Liver (tissue), 8 donors: ENCODE measurements at regions not wholly inside any gene's neighbourhood (a gene's known extent, or its start where the extent isn't known, plus 50 kb on each side); places are given as distances from the start of the nearest gene placed in this dataset.

ENCODE experiments used
- DNase-seq: peaks from one replicate; pipeline ENCODE4 v3.0.0-alpha.2; 2017; ENCODE audit warnings: low spot score
- H3K27ac ChIP-seq, 2 donors: one replicate each; pipeline ENCODE4 v1.7.0; 2013; ENCODE audit warnings: inconsistent platforms in 2 of 2, low read length in 2 of 2, control low read depth in 1 of 2, low read depth in 1 of 2, mild to moderate bottlenecking in 1 of 2
- H3K27me3 ChIP-seq, 4 donors: one replicate each; pipeline versions ENCODE4 v1.6.1 to v1.7.0; 2013; ENCODE audit warnings: low read length in 3 of 4, inconsistent platforms in 1 of 4, mild to moderate bottlenecking in 1 of 4, moderate library complexity in 1 of 4; ENCODE audit not compliant: control insufficient read depth in 4 of 4, insufficient read depth in 4 of 4
- H3K36me3 ChIP-seq, 4 donors: one replicate each; pipeline versions ENCODE4 v1.6.1 to v1.7.0; 2013; ENCODE audit warnings: low read length in 3 of 4, mild to moderate bottlenecking in 3 of 4, low read depth in 1 of 4, moderate library complexity in 1 of 4; ENCODE audit not compliant: control insufficient read depth in 4 of 4, insufficient read depth in 3 of 4
- H3K4me1 ChIP-seq, 4 donors: one replicate each; pipeline versions ENCODE4 v1.6.1 to v1.7.0; 2013; ENCODE audit warnings: low read length in 3 of 4, mild to moderate bottlenecking in 3 of 4, moderate library complexity in 1 of 4; ENCODE audit not compliant: control insufficient read depth in 4 of 4, insufficient read depth in 4 of 4
- H3K4me3 ChIP-seq, 3 donors: one replicate each; pipeline versions ENCODE4 v1.6.1 to v1.7.0; 2013; ENCODE audit warnings: low read length in 3 of 3, control low read depth in 1 of 3, low read depth in 1 of 3, mild to moderate bottlenecking in 1 of 3
- H3K9ac ChIP-seq, 2 donors: one replicate each; pipeline ENCODE4 v1.7.0; 2013; ENCODE audit warnings: low read length in 2 of 2, mild to moderate bottlenecking in 2 of 2, moderate library complexity in 2 of 2, control low read depth in 1 of 2, low read depth in 1 of 2
- H3K9me3 ChIP-seq, 4 donors: one replicate each; pipeline versions ENCODE4 v1.6.1 to v1.7.0; 2013; ENCODE audit warnings: low read length in 3 of 4; ENCODE audit not compliant: control insufficient read depth in 4 of 4
- ATF3 ChIP-seq: IDR thresholded peaks from 2 replicates; pipeline ENCODE4 v1.6.1; 2016; ENCODE audit warnings: antibody characterized with exemption
- CTCF ChIP-seq: fragments of 150-350 bp; IDR thresholded peaks from 2 replicates; pipeline ENCODE4 v1.5.1; 2017; ENCODE audit warnings: improper control_type of control experiment, low read depth, low read length; ENCODE audit not compliant: missing input control
- EGR1 ChIP-seq, 2 donors: IDR thresholded peaks; 2 replicates each; pipeline ENCODE4 v1.6.1; 2016 to 2018; ENCODE audit warnings: antibody characterized with exemption in 2 of 2, low read depth in 2 of 2
- FOXA1 ChIP-seq: IDR thresholded peaks from 2 replicates; pipeline ENCODE4 v1.6.1; 2016; ENCODE audit warnings: antibody characterized with exemption
- FOXA2 ChIP-seq: IDR thresholded peaks from 2 replicates; pipeline ENCODE4 v1.6.1; 2016; ENCODE audit warnings: antibody characterized with exemption
- GABPA ChIP-seq, 2 donors: IDR thresholded peaks in 1 of 2; conservative IDR thresholded peaks in 1 of 2; 2 replicates each; pipeline ENCODE4 v1.6.1; 2016; ENCODE audit warnings: antibody characterized with exemption in 2 of 2, mild to moderate bottlenecking in 1 of 2, moderate library complexity in 1 of 2
- HNF4A ChIP-seq, 2 donors: conservative IDR thresholded peaks; 2 replicates each; pipeline ENCODE4 v1.6.1; 2016; ENCODE audit warnings: antibody characterized with exemption in 2 of 2, mild to moderate bottlenecking in 2 of 2
- HNF4G ChIP-seq: IDR thresholded peaks from 2 replicates; pipeline ENCODE4 v1.6.1; 2016; ENCODE audit warnings: antibody characterized with exemption
- JUND ChIP-seq, 2 donors: IDR thresholded peaks; 2 replicates each; pipeline ENCODE4 v1.6.1; 2016; ENCODE audit warnings: antibody characterized with exemption in 2 of 2
- NR2F2 ChIP-seq: IDR thresholded peaks from 2 replicates; pipeline ENCODE4 v1.6.1; 2016; ENCODE audit warnings: antibody characterized with exemption
- RAD21 ChIP-seq, 2 donors: IDR thresholded peaks; 2 replicates each; pipeline ENCODE4 v1.6.1; 2016; ENCODE audit warnings: antibody characterized with exemption in 2 of 2, mild to moderate bottlenecking in 2 of 2
- RXRA ChIP-seq, 2 donors: IDR thresholded peaks; 2 replicates each; pipeline ENCODE4 v1.6.1; 2017 to 2018; ENCODE audit warnings: antibody characterized with exemption in 2 of 2, mild to moderate bottlenecking in 1 of 2
- SP1 ChIP-seq: IDR thresholded peaks from 2 replicates; pipeline ENCODE4 v1.6.1; 2018; ENCODE audit warnings: antibody characterized with exemption, mild to moderate bottlenecking
- TAF1 ChIP-seq: conservative IDR thresholded peaks from 2 replicates; pipeline ENCODE4 v1.6.1; 2016; ENCODE audit warnings: antibody characterized with exemption, mild to moderate bottlenecking
- YY1 ChIP-seq: IDR thresholded peaks from 2 replicates; pipeline ENCODE4 v1.6.1; 2016; ENCODE audit warnings: antibody characterized with exemption, mild to moderate bottlenecking
- WGBS: extraction: QIAGEN DNeasy Blood & Tissue Kit; methylation state at CpG from one replicate; pipeline ENCODE4 v1.1.7; 2013; 5-methylcytosine and 5-hydroxymethylcytosine counted together
- TF ChIP-seq, protein P1 (sequence below): IDR thresholded peaks from 2 replicates; pipeline ENCODE4 v1.6.1; 2016; ENCODE audit warnings: antibody characterized with exemption
- TF ChIP-seq, protein P2 (sequence below): IDR thresholded peaks from 2 replicates; pipeline ENCODE4 v1.6.1; 2016; ENCODE audit warnings: antibody characterized with exemption
- donor health status: healthy.
- donor health status: healthy.
- donor health status: healthy.
- donor health status: healthy.
- donor health status: healthy.

GRCh38 chr10:126749015-126749655 lies 78.6 kb upstream of the C10orf90 start:
- H3K4me1 ChIP-seq, result no peaks in the 10 kb centered on the region
- WGBS, result 15% methylated on average over 5 of the region's 5 CpGs
- TF ChIP-seq NR2F2, result no peak
- peak; percentile 85 to 88 for TF ChIP-seq RAD21 (IDR thresholded peaks at IDR 0.05)
- peak; percentile 77 for TF ChIP-seq CTCF
- H3K9ac ChIP-seq, result no peak overlapping the region
- H3K36me3 ChIP-seq, result no peaks in the 10 kb centered on the region
- DNase-seq, result peak; percentile 75
- H3K27ac ChIP-seq, result no peak overlapping the region
- peaks cover 0 to 7% (median 3%) of the 10 kb centered on the region in 4 donors for H3K27me3 ChIP-seq
- no peaks in the 10 kb centered on the region for H3K9me3 ChIP-seq
- H3K4me3 ChIP-seq, result no peak overlapping the region

- H3K9me3 ChIP-seq, result peaks cover 1 to 5% (median 5%) of the 10 kb centered on the region in 4 donors
- H3K4me1 ChIP-seq, result no peaks in the 10 kb centered on the region
- TF ChIP-seq HNF4A (conservative IDR thresholded peaks at IDR 0.05) (no peak), RXRA (IDR thresholded peaks at IDR 0.05) (no peak), TAF1 (no peak), YY1 (no peak), CTCF (no peak), SP1 (no peak), FOXA2 (no peak), RAD21 (IDR thresholded peaks at IDR 0.05) (no peak), ATF3 (no peak), HNF4G (no peak), FOXA1 (no peak), JUND (IDR thresholded peaks at IDR 0.05) (no peak), GABPA (IDR thresholded peaks at IDR 0.05 in 1 of 2, conservative IDR thresholded peaks at IDR 0.05 in 1 of 2) (no peak), EGR1 (IDR thresholded peaks at IDR 0.05; ENCODE audit: low read depth in 2 of 2) (no peak)
- TF ChIP-seq, protein P1, sequence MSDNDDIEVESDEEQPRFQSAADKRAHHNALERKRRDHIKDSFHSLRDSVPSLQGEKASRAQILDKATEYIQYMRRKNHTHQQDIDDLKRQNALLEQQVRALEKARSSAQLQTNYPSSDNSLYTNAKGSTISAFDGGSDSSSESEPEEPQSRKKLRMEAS, result no peak
- TF ChIP-seq, protein P2, sequence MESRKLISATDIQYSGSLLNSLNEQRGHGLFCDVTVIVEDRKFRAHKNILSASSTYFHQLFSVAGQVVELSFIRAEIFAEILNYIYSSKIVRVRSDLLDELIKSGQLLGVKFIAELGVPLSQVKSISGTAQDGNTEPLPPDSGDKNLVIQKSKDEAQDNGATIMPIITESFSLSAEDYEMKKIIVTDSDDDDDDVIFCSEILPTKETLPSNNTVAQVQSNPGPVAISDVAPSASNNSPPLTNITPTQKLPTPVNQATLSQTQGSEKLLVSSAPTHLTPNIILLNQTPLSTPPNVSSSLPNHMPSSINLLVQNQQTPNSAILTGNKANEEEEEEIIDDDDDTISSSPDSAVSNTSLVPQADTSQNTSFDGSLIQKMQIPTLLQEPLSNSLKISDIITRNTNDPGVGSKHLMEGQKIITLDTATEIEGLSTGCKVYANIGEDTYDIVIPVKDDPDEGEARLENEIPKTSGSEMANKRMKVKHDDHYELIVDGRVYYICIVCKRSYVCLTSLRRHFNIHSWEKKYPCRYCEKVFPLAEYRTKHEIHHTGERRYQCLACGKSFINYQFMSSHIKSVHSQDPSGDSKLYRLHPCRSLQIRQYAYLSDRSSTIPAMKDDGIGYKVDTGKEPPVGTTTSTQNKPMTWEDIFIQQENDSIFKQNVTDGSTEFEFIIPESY, result no peak
- DNase-seq, result no peak
- no peaks in the 10 kb centered on the region for H3K36me3 ChIP-seq
- H3K4me3 ChIP-seq, result no peak overlapping the region
- H3K9ac ChIP-seq, result no peak overlapping the region
- 66% methylated on average over 10 of the region's 10 CpGs for whole genome bisulfite sequencing
- H3K27ac ChIP-seq, result no peak overlapping the region
- peaks cover 0 to 2% (median 0%) of the 10 kb centered on the region in 4 donors for H3K27me3 ChIP-seq
These were observed 84.5 kb upstream of the C10orf90 start for GRCh38 chr10:126754966-126755365.
